ENCODE measurements at regions not wholly inside any gene's neighbourhood (a gene's known extent, or its start where the extent isn't known, plus 50 kb on each side); places are given as distances from the start of the nearest gene placed in this dataset.

DNA sequence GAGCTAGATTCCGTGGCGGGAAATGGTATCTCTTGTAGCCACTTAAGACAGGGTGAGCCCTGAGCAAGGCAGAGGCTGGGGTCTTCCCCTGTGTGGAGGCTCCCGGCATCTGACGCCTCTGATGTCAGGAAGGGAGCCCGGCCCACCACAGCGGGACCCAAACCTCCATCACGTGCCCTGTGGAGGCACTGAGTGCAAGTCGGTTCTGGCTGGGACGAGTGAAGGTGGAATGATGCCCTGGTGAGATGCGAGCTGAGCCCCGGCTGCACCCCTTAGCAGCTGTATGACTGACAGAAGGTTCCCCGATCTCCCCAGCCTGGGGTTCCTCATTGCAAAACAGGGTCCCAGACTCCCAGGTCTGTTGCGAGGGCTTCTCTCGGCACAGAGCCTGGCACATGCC is 187.4 kb upstream of the TNRC6C start:
- peaks cover 0 to 7% (median 2%) of the 10 kb centered on the region in 4 donors for H3K4me1 ChIP-seq
- 84 to 91% methylated on average over 4 to 12 of the region's 14 CpGs for WGBS, 2 donors
- no peak overlapping the region for H3K27ac ChIP-seq
- H3K36me3 ChIP-seq, result no peaks in the 10 kb centered on the region
- no peaks in the 10 kb centered on the region for H3K27me3 ChIP-seq
- no peak overlapping the region for H3K4me3 ChIP-seq
- H3K9me3 ChIP-seq, result no peaks in the 10 kb centered on the region
- DNase-seq, result no peak
- TF ChIP-seq EP300 (IDR thresholded peaks at IDR 0.05), result no peak
- no peak for TF ChIP-seq POLR2AphosphoS5 (IDR thresholded peaks at IDR 0.05)
- no peak for TF ChIP-seq POLR2A (IDR thresholded peaks at IDR 0.05)
- TF ChIP-seq, protein P1, sequence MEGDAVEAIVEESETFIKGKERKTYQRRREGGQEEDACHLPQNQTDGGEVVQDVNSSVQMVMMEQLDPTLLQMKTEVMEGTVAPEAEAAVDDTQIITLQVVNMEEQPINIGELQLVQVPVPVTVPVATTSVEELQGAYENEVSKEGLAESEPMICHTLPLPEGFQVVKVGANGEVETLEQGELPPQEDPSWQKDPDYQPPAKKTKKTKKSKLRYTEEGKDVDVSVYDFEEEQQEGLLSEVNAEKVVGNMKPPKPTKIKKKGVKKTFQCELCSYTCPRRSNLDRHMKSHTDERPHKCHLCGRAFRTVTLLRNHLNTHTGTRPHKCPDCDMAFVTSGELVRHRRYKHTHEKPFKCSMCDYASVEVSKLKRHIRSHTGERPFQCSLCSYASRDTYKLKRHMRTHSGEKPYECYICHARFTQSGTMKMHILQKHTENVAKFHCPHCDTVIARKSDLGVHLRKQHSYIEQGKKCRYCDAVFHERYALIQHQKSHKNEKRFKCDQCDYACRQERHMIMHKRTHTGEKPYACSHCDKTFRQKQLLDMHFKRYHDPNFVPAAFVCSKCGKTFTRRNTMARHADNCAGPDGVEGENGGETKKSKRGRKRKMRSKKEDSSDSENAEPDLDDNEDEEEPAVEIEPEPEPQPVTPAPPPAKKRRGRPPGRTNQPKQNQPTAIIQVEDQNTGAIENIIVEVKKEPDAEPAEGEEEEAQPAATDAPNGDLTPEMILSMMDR (IDR thresholded peaks at IDR 0.05), result no peak
- no peak for ATAC-seq (ENCODE audit: low FRiP score in 2 of 2)

DNA sequence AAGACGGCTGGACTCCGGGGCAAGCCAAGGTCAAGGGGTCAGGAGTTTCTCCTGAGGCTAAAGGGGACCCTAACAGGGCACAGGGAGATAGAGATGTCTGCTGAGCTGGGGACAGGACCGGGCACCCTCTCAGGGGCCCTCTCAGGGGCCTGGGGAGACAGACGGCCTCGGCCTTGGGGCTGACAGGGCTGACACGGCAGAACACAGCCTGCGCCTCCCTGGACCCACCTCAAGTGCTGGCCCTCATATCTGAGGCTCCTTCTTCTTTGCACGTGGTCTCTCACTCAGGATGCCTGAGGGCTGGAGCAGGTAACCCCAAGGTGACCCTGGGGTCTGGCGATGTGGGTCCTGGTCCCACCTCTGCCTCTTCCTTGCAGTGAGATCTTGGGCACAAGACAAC is 186.9 kb upstream of the TNRC6C start:
- WGBS, 2 donors, result 79 to 95% methylated on average over 2 to 9 of the region's 9 CpGs
- Histone ChIP-seq H3K36me3 (no peaks in the 10 kb centered on the region), H3K4me3 (no peak overlapping the region), H3K27me3 (no peaks in the 10 kb centered on the region), H3K9me3 (no peaks in the 10 kb centered on the region), H3K4me1 (peaks cover 0 to 7% (median 2%) of the 10 kb centered on the region in 4 donors), H3K27ac (no peak overlapping the region)
- TF ChIP-seq, protein P1 (IDR thresholded peaks at IDR 0.05), result no peak
- TF ChIP-seq POLR2A (IDR thresholded peaks at IDR 0.05) (no peak), EP300 (IDR thresholded peaks at IDR 0.05) (no peak), POLR2AphosphoS5 (IDR thresholded peaks at IDR 0.05) (no peak)
- ATAC-seq (ENCODE audit: low FRiP score in 2 of 2) (peak in 1 of 2 donors; percentile 4), DNase-seq (no peak)

DNA sequence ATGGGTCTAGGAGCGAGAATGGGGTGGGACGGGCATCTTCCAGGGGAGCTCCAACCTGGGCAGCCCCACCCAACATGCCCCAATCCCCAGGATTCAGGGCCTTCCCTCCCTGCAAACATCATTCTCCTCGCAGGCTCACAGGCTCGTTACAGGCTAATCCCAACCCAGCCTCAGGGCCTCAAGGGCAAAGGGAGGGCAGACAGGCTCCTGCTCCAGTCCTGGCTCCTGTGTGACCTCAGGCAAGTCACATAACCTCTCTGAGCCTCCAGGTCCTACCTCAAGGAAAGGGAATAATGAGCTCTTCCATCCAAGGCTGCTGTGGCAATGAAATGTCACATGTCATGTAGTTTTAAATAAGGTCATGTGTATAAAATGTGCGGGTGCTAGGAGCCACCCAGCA is 186.5 kb upstream of the TNRC6C start:
- Histone ChIP-seq H3K36me3 (no peaks in the 10 kb centered on the region), H3K9me3 (no peaks in the 10 kb centered on the region), H3K27me3 (no peaks in the 10 kb centered on the region), H3K4me3 (no peak overlapping the region), H3K27ac (no peak overlapping the region), H3K4me1 (peaks cover 0 to 7% (median 2%) of the 10 kb centered on the region in 4 donors)
- ATAC-seq (ENCODE audit: low FRiP score in 2 of 2), result no peak
- DNase-seq, result no peak
- TF ChIP-seq POLR2AphosphoS5 (IDR thresholded peaks at IDR 0.05), result no peak
- TF ChIP-seq POLR2A (IDR thresholded peaks at IDR 0.05), result no peak
- TF ChIP-seq, protein P1 (IDR thresholded peaks at IDR 0.05), result no peak
- TF ChIP-seq EP300 (IDR thresholded peaks at IDR 0.05), result no peak
- 77 to 81% methylated on average over 3 to 5 of the region's 5 CpGs for WGBS, 2 donors

DNA sequence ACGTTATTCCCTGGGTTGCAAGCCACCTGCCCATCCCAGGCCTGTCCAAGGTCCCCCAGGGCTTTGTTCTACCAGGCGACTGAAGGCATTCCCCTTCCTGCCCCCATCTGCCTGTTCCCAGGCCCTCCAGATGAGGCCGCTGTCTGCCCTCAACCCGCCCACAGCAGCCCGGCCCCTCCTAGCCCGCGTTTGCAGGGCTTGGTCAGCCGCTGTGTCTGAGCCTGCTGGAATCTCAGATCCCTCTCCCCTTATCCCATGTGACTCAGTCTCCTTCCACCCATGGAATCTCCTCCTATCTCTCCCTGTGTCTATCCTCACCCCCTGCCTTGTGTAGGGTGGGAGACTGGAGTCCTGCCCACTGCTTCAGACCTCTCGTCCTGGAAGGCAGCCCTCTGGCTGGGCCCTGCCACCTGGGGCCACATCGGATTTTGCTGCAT is 186.0 kb upstream of the TNRC6C start:
- H3K27ac ChIP-seq, result no peak overlapping the region
- no peak for TF ChIP-seq POLR2A (IDR thresholded peaks at IDR 0.05)
- TF ChIP-seq, protein P1 (IDR thresholded peaks at IDR 0.05), result peak in 5 of 6 experiments; percentile 39 to 53 (median 53)
- no peak for TF ChIP-seq POLR2AphosphoS5 (IDR thresholded peaks at IDR 0.05)
- peak; percentile 46 to 87 for DNase-seq
- 19 to 42% methylated on average over 9 to 10 of the region's 10 CpGs for WGBS, 2 donors
- H3K36me3 ChIP-seq, result no peaks in the 10 kb centered on the region
- no peaks in the 10 kb centered on the region for H3K27me3 ChIP-seq
- no peak overlapping the region for H3K4me3 ChIP-seq
- H3K4me1 ChIP-seq, result peaks cover 0 to 7% (median 2%) of the 10 kb centered on the region in 4 donors
- H3K9me3 ChIP-seq, result no peaks in the 10 kb centered on the region
- ATAC-seq (ENCODE audit: low FRiP score in 2 of 2), result peak; percentile 28 to 87

DNA sequence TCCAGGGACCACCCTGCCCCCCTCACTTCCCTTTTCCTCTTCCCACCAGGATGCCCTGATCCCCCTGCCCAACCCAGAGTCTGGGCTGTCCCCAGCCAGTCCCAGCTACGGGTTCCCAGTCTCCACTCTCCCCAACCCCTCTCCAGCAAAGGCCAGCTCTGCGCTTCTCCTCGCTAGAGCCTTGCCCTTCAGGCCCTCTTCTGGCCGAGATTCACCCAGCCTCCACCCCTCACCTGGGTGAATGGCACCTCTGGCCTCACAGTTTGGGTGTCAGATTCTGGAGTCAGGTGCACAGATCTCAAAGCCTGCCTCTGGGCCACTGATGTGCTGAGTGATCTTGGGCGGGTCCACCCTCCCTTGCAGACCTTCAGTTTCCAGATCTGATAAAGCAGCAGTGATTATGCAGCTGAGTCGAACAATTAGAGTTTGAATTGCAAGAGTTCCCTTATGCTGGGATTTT is 185.6 kb upstream of the TNRC6C start:
- peak; percentile 6 to 10 for ATAC-seq (ENCODE audit: low FRiP score in 2 of 2)

More for the DNA sequence above, 185.6 kb upstream of the TNRC6C start:
- no peak for DNase-seq
- Histone ChIP-seq H3K27me3 (no peaks in the 10 kb centered on the region), H3K27ac (no peak overlapping the region), H3K36me3 (no peaks in the 10 kb centered on the region), H3K4me3 (no peak overlapping the region), H3K9me3 (no peaks in the 10 kb centered on the region), H3K4me1 (peaks cover 0 to 7% (median 2%) of the 10 kb centered on the region in 4 donors)
- TF ChIP-seq POLR2A (IDR thresholded peaks at IDR 0.05) (no peak), EP300 (IDR thresholded peaks at IDR 0.05) (no peak), POLR2AphosphoS5 (IDR thresholded peaks at IDR 0.05) (no peak)
- TF ChIP-seq, protein P1 (IDR thresholded peaks at IDR 0.05), result no peak
- 60 to 78% methylated on average over 6 of the region's 6 CpGs for WGBS, 2 donors

Measured in upper lobe of left lung (tissue), 6 donors.